ENCODE measurements at regions not wholly inside any gene's neighbourhood (a gene's known extent, or its start where the extent isn't known, plus 50 kb on each side); places are given as distances from the start of the nearest gene placed in this dataset.
"Not testable (repeated sequence)": the region's sequence is repeated elsewhere in the genome, so short reads cannot be mapped to it uniquely, and the experiment has no call there.

DNA sequence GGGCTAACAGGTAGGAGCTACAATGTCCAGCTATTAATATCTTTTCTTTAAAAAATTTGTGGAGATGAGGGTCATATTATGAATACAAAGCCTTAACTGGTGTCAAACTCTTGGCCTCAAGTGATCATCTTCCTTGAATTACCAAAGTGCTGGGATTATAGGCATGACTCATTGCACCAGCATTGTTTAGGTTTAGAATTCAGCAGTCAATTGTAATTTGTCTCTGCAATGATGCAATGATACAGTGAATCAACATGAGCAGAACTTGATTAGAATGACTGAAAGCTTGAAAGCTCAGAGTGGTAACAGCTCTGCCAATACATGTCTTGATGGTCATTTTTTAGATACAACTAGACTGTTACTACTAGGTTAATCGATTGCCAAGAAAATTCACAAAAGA, 752.8 kb upstream of the MIR17HG start:
- no peak overlapping the region for H3K4me3 Mint-ChIP-seq (ENCODE audit: unreplicated experiment)
- TF ChIP-seq, protein P1, sequence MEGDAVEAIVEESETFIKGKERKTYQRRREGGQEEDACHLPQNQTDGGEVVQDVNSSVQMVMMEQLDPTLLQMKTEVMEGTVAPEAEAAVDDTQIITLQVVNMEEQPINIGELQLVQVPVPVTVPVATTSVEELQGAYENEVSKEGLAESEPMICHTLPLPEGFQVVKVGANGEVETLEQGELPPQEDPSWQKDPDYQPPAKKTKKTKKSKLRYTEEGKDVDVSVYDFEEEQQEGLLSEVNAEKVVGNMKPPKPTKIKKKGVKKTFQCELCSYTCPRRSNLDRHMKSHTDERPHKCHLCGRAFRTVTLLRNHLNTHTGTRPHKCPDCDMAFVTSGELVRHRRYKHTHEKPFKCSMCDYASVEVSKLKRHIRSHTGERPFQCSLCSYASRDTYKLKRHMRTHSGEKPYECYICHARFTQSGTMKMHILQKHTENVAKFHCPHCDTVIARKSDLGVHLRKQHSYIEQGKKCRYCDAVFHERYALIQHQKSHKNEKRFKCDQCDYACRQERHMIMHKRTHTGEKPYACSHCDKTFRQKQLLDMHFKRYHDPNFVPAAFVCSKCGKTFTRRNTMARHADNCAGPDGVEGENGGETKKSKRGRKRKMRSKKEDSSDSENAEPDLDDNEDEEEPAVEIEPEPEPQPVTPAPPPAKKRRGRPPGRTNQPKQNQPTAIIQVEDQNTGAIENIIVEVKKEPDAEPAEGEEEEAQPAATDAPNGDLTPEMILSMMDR (IDR thresholded peaks at IDR 0.05; ENCODE audit: unreplicated experiment), result no peak
- no peak overlapping the region for H3K27ac Mint-ChIP-seq (ENCODE audit: unreplicated experiment)
- H3K36me3 Mint-ChIP-seq (ENCODE audit: low read depth, unreplicated experiment), result no peaks in the 10 kb centered on the region
- no peaks in the 10 kb centered on the region for H3K4me1 Mint-ChIP-seq (ENCODE audit: unreplicated experiment)
- no peak for DNase-seq (ENCODE audit: low spot score)
- no peaks in the 10 kb centered on the region for H3K27me3 Mint-ChIP-seq (ENCODE audit: unreplicated experiment)
- no peaks in the 10 kb centered on the region for H3K9me3 Mint-ChIP-seq (ENCODE audit: unreplicated experiment)

DNA sequence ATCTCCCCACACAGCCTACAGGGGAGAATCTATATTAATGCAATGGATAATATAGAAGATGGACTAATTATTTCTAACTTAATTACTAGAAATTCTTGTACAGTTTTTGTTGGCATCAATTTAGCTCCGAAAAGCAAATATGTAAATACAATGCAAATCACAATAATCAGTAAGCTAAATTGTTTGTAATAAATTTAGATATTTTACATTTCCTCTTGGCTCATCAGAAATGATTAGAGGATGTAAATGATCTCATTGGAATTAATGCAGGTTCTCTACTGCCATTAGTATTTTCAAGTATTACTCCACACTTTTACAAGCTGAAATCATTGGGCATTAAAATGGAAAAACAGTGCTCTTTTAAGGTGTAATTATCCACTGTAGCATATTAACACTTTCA, 741.8 kb upstream of the MIR17HG start:
- no peaks in the 10 kb centered on the region for H3K9me3 Mint-ChIP-seq (ENCODE audit: unreplicated experiment)
- no peak for DNase-seq (ENCODE audit: low spot score)
- H3K4me1 Mint-ChIP-seq (ENCODE audit: unreplicated experiment), result no peaks in the 10 kb centered on the region
- TF ChIP-seq, protein P1 (IDR thresholded peaks at IDR 0.05; ENCODE audit: unreplicated experiment), result no peak
- H3K36me3 Mint-ChIP-seq (ENCODE audit: low read depth, unreplicated experiment), result no peaks in the 10 kb centered on the region
- no peak overlapping the region for H3K4me3 Mint-ChIP-seq (ENCODE audit: unreplicated experiment)
- H3K27ac Mint-ChIP-seq (ENCODE audit: unreplicated experiment), result no peak overlapping the region
- H3K27me3 Mint-ChIP-seq (ENCODE audit: unreplicated experiment), result no peaks in the 10 kb centered on the region

DNA sequence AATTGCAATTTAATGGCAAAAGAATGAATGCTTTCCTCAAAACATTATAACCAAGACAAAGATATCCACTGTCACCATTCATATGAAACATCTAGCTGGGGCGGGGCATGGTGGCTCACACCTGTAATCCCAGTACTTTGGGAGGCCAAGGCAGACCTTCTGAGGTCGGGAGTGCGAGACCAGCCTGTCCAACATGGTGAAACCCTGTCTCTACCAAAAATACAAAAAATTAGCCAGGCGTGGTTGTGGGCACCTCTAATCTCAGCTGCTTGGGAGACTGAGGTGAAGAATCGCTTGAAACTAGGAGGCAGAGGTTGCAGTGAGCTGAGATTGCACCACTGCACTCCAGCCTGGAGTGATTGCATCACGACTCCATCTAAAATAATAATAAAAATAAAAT, 740.6 kb upstream of the MIR17HG start:
- not testable (repeated sequence) for H3K27me3 Mint-ChIP-seq (ENCODE audit: unreplicated experiment); H3K4me1 Mint-ChIP-seq (ENCODE audit: unreplicated experiment); DNase-seq (ENCODE audit: low spot score); H3K27ac Mint-ChIP-seq (ENCODE audit: unreplicated experiment); H3K36me3 Mint-ChIP-seq (ENCODE audit: low read depth, unreplicated experiment); H3K4me3 Mint-ChIP-seq (ENCODE audit: unreplicated experiment); H3K9me3 Mint-ChIP-seq (ENCODE audit: unreplicated experiment)

DNA sequence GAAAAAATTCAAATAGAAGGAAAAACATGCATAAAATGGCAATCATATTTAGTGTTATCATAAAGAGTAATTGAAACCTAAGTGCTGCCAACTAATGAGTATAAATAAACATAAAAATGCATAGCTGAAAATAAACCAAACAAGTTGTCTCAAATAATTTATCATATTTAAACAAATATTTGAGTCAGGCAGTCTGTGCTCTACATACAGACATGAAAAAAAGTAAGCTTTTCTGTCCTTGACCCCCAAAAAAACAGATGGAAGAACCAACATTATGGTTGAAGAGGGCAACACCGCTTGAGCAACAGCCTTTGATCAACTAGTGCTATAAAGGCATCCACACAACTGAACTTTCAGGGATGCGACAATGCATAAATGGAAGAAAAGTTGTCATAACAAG, 735.1 kb upstream of the MIR17HG start:
- DNase-seq (ENCODE audit: low spot score), result no peak
- Mint-ChIP-seq H3K27me3 (ENCODE audit: unreplicated experiment) (peaks cover 5% of the 10 kb centered on the region), H3K4me3 (ENCODE audit: unreplicated experiment) (no peak overlapping the region), H3K36me3 (ENCODE audit: low read depth, unreplicated experiment) (no peaks in the 10 kb centered on the region), H3K4me1 (ENCODE audit: unreplicated experiment) (no peaks in the 10 kb centered on the region), H3K9me3 (ENCODE audit: unreplicated experiment) (no peaks in the 10 kb centered on the region), H3K27ac (ENCODE audit: unreplicated experiment) (no peak overlapping the region)
- TF ChIP-seq, protein P1 (IDR thresholded peaks at IDR 0.05; ENCODE audit: unreplicated experiment), result no peak

DNA sequence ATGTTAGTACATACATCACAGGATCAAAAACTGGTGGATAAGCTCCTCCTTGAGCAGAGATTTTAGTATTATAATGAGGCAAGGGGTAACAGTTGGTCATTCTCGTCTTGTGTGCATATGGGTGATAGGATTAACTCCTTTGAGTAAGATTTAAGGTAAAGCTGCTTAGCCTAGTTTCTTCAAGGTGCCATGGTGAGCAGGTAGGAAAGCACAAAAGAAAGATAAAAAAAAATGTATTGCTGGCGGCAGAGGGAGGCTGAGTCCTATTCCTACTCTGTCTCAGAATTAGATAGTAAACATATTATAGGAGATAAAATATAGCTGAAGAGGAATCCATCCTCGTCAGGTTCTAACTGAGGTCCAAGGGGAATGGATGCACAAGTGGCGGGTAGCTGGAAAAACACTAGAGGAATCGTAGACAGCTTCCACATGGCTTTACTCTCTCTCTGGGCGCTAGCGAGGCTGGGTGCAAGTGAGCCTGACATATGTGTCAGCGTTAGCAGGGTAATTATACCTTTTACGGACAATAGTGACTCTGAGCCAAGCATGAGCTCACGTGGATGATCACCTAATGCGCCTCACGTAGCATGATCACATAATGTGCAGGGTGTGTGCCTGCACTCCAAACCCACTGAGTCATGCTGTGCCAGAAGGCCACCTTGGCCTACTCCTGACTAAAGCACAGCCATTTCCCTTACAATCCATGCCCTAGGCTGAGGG, 734.3 kb upstream of the MIR17HG start:
- Mint-ChIP-seq H3K27ac (ENCODE audit: unreplicated experiment) (no peak overlapping the region), H3K9me3 (ENCODE audit: unreplicated experiment) (no peaks in the 10 kb centered on the region), H3K4me1 (ENCODE audit: unreplicated experiment) (no peaks in the 10 kb centered on the region), H3K36me3 (ENCODE audit: low read depth, unreplicated experiment) (no peaks in the 10 kb centered on the region), H3K4me3 (ENCODE audit: unreplicated experiment) (no peak overlapping the region), H3K27me3 (ENCODE audit: unreplicated experiment) (peaks cover 5% of the 10 kb centered on the region)
- TF ChIP-seq, protein P1 (IDR thresholded peaks at IDR 0.05; ENCODE audit: unreplicated experiment), result no peak
- DNase-seq (ENCODE audit: low spot score), result no peak
